GM21447 (cell line): ENCODE measurements at regions not wholly inside any gene's neighbourhood (a gene's known extent, or its start where the extent isn't known, plus 50 kb on each side); places are given as distances from the start of the nearest gene placed in this dataset.
A peak's percentile ranks its signal among the peaks of the same experiment; 100 is the strongest.

Experiments used
- ATAC-seq: cut with Tn5 transposase; IDR thresholded peaks from one replicate; pipeline ENCODE4 v1.9.1; 2021; ENCODE audit not compliant: unreplicated experiment

DNA sequence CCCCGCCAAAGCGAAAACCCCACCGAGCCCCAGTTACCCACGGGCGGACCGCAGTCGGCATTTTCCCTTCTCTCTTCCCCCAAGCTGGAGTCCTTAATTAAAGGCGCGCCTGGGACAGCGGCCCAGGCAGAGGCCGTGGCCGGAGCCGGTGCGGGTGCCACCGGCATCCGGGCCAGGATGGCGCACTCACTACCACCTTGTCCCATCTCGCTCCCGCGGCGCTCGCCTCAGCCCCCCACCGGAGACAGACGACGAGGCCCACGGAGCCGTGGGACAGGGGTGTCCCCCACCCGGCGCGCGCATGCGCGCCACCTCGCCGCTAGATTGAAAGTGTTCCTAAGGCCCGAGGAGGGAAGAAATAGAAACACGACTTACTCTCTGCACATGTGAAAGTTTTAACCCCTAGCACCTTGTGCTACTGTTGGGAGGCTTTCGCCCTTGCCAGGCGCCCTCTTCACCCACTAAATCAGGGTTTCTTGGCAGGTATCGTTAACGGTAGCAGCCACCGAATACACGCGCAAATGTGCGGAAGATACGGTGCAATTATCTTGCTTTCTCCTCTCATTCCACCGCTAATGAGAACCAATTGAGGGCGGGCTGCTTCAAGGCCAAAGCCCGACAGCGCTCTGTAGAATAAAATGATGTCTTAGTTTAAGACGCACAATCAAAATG, 64.3 kb upstream of the CCDC160 start:
- peak; percentile 38 for ATAC-seq

DNA sequence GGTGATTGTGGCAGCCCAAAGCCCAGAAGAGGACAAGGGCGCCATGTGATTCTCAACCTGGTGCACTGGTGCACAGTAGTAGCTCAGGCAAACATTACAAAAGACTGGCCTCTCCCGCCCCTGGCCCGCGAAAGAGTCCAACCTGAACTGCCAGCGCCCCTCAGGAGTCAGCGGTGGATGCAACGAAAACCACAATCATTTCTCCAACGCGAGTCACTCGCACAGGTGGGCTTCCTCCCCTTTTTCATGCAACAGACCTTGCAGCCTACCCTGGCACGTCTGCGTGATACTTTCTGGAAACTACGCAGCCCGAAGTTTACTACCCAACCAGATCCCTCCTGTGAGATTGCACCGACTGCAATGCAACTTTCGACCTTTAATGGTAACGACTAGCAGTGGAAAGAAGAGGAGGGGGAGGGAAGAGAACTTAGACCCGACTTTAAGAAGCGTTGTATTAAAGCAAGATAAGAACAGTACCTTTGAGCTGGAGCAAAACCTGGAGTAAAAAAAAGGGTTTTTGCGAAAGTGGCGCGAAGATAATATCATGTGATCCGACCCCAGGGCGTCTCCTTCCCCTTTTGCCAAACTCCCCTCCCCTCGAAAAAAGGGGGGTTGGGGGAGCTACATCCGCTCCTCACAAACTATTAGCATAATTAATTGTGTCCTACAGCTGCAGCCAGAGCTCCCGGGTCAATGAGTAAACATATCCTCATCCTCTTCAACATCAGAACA, 63.3 kb upstream of the CCDC160 start:
- no peak for ATAC-seq

GRCh38 chrX:134174273-134174660, 62.7 kb upstream of the CCDC160 start:
- no peak for ATAC-seq

GRCh38 chrX:134174859-134175258, 62.1 kb upstream of the CCDC160 start:
- ATAC-seq, result no peak

DNA sequence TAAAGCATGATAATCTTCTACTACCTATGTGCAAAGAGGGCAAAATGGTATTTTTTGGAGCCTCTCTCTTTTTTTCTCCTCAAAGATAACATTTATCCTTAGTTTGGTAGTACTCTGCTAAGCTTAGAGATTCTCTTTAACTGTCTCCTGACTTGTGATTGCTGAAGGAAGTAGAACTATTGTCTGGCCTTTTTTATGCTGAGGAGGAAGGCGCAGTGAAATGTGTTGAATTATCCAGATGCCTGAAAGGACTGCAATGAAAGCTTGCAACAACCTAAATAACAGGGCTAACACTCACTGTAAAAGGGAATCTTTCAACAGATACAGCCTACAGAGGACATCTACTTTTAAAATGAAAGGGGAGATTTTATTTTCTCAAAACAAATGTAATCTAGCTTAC, 59.5 kb upstream of the CCDC160 start:
- ATAC-seq, result no peak

DNA sequence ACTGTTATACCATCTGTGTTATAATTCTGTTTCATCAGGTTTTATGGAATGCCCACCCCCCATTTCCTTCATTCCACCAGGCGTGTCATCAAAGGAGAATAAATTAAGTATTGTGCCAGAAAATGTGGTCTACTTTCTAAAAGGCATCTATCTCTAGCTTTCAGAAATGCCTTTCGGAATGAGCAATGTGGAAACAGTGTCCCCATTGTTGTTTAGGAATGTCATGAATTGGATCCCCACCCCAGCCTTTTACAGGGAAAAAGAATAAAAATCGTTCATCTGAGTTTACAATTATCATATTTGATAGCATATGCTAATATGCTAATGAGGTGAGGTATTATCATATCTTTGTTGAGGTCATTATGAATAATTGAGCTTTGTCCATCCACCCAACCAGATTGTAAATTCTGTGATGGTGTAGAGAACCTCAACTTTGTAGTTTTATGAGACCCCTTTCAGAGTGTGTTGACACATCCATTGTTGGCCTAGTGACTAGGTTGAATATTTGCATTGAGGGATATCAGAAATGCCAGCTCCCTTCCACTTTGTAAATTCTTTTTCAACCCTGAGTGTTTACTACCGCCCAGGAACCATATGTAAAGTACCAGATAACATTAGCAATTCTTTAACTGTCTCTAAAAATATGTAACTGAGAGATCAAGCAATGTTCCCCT, 56.2 kb upstream of the CCDC160 start:
- no peak for ATAC-seq

DNA sequence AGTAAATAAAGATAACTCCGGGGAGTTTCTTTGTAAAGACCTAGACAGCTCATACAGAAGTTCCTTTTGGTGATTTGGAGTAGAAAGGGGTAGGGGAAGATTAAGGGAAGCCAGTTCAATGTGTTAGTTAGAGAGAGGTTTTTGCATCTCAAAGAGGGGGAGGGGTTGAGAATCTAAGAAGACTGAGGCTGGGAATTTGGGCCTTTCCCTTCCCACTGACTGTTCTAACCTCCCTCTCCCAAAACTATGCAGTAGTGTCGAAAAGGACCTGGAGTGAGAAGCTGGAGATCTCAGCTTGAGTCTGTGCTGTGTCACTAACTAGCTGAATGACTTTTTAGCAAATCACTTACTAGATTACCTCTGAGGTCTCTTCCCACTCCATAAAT, 55.7 kb upstream of the CCDC160 start:
- no peak for ATAC-seq

DNA sequence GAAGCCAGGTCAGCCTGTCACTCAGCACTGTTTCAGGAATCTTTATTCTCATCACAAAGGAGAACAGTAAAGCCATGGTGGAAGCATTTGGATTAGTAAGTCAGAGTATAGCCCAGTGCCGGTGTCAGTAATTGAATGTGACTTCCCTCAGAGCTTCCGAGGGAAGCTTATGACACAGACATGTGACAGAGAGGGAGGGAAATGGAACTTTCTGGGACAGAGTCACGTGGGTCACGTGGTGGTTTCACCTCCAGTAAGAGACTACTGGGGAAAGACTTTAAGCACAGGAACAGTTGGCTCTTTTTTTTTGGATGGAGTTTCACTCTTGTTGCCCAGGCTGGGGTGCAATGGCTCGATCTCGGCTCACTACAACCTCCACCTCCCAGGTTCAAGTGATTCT, 53.3 kb upstream of the CCDC160 start:
- no peak for ATAC-seq

- no peak for ATAC-seq
Observed at GRCh38 chrX:134184936-134185335, 52.0 kb upstream of the CCDC160 start.

DNA sequence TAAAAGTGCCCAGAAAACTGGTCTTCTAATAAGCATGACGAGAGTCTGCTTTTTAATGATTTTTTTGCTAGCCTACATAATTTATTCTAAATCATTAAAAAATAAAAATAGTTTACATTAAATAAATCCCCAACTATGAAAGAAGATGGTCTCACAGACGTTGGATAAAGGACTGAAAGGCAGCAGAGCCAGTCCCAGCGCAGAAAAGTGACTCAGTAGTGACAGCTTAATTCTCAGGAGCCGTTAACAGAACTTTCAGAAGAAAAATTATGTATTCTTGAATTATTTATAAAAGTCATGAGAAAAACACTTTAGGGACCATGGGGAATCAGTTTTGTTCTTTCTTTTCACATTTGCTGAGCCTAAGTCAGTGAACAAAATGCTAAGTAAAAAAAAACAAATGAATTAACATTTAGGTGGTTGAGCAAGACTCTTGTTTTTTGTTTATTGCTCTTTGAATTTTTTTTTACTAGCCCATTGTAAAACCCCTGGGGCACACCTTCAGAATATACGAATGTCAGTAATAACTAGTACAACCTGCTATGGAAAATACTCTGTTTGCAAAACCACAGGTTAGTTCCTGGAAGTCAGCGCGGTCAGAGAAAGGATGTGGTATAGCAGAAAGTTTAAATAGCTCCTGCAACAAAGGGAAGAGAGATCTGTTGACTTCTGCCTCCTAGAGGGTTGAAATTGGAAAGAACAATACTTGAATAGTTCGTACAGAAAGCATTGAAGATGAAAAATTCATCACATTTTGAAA, 50.4 kb upstream of the CCDC160 start:
- peak; percentile 98 for ATAC-seq
